ENCODE measurements at regions not wholly inside any gene's neighbourhood (a gene's known extent, or its start where the extent isn't known, plus 50 kb on each side); places are given as distances from the start of the nearest gene placed in this dataset.

DNA sequence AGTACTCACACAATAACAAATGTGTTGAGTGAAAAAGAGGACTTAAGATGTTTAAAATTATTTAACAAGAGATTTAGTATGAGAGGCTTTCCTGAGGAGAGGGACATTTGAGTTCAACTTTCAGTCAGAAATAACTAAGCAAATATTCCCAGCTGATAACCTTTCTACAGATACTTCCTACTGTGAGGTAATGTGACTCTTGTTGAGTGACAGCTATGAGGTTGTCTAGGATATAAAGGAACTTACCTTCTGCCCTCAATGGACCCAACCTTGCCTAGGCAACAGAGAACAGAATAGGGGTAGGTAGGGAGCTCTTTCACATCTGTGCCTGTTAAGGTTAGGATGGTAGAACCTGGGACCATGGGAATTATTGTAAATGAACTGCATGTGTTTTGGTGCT is 54.7 kb downstream of the GLUD2 start:
- intact Hi-C loops (cut with micrococcal nuclease) = no loop called here

DNA sequence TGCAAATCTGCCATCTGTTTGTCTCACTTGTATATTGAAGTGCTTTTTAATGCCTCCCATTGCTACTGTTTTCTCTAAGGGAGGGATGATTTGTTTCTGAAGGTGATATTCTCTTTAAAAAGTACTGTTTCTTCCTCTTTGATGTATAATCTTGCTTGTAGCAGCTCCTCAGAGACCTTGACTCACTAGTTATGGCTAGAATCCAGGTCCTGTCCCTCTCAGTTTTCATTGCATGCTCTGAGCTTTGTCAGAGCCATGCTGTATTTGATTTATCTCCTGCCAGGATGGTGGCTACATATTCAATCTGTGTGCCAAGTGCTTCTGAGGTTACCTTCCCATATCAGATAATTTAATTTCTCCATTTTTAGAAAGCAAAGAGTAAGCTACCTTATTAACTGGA is 56.0 kb downstream of the GLUD2 start:
- intact Hi-C loops (cut with micrococcal nuclease) = no loop called here

DNA sequence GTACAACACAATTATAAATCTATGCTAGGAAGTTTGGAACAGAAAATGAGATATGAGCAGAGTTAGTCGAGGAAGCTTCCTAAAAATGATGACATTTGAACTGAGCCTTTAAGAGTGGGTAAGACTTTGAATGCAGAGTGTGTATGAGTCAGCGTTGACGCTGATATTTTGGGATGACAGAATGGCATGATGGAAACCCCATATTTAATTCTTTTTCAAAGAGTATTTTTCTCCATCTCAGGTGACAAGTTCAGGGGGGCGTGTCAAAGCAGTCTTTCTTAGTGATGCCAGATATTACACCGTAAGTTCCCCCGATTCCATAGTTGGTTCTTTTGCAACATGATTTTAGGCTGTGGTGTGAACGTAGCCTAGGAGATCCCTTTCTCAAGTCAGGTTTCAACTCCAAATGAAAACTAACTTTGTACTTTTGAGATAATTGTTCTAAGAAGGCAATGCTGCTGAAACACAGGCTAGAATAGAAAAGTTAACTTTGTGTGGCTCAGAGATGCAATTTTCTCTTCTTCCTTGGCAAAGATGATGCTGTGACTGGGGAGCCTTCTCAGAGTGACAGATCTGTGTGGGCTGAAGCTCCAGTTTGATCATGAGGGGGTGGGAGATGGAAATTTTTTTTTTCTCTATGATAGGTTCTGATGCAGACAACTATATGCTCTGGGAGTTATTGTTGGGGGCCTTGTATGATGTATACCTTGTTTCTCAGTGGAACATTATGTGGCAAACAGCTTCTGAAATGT is 59.2 kb downstream of the GLUD2 start:
- intact Hi-C loops (cut with micrococcal nuclease) = no loop called here

DNA sequence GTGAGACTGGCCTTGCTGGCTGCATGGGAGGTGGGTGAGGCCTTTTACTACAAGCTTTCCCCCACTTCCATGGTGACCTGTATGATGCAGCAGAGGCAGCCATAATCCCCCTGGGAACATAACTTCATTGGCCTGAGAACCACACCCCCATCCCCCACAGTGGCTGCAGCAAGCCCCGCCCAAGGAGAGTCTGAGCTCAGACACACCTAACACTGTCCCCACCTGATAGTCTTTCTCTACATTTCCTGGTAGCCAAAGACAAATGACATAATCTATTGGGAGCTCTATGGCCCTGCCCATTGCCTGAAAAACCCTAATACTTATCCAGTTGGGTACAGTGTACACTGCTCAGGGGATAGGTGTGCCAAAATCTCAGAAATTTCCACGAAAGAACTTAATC is 62.6 kb downstream of the GLUD2 start:
- intact Hi-C loops (cut with micrococcal nuclease) = no loop called here

DNA sequence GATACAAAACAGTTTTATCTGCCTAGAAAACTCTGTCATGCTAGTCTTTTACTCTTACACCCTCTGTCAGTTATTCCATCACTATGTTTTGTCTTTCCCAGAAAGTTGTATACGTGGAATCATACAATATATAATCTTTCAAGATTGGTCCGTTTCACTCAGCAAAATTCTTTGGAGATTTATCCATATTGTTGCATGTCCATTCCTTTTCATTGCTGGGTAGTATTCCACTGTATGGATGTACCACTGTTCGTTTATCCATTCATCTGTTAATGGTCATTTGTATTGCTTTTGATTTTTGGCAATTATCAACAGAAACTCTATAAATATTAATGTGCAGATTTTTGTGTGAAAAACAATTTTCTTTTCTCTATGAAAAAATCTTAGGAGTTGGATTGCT is 63.1 kb downstream of the GLUD2 start:
- intact Hi-C loops (cut with micrococcal nuclease) = no loop called here

DNA sequence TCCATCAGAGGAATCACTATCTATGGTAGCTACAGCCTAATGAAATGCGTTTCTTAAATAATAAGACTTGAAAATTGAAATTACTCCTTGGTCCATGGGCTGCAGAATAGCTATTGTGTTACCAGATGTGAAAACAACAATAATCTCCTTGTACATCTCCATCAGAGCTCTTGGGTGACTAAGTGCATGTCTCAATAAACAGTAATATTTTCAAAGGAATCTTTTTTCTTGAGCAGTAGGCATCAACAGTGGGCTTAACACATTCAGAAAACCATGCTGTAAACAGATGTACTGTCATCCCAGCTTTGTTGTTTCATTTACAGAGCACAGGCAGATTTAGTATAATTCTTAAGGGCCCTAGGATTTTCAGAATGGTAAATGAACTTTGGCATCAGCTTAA is 67.3 kb downstream of the GLUD2 start:
- intact Hi-C loops (cut with micrococcal nuclease) = no loop called here

DNA sequence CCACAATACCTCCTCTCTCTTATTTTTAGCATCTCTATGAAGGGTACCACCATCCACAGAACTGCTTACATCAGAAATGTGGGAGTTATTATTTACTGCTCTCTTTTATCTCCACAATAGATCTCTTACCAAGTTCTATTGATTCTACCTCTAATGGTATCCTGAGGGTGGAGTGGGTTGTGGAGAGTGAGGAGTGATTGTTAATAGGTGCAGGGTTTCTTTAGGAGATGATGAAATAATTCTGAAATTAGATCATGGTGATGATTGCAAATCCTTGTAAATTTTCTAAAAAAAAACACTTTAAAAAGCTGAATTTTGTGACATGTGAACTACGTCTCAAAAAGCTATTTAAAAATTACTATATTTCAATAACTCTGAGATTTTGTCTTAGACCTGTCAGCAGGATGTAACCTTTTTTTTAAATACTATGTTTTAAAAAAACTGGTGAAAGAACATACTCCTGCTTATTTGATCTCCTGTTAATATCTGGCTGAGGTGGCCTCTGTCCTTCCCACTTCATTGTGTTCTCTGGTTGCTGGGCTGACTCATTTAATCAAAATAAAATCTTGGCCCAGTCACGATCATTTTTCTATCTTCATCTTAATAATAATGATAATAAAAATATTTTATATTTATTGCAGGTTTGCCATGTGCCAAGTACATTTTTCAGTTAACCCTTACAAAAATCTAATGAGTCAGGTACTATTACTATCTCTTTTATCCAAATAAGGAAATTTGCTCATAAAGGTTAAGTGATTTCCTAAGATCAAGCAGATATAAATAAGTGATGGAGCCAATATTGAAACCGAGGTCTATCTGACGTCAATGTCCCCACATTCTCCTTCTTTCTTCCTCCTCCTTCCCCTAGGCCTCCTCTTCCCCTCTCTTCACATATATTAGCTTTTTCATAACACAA is 73.5 kb downstream of the GLUD2 start:
- intact Hi-C loops (cut with micrococcal nuclease) = no loop called here

DNA sequence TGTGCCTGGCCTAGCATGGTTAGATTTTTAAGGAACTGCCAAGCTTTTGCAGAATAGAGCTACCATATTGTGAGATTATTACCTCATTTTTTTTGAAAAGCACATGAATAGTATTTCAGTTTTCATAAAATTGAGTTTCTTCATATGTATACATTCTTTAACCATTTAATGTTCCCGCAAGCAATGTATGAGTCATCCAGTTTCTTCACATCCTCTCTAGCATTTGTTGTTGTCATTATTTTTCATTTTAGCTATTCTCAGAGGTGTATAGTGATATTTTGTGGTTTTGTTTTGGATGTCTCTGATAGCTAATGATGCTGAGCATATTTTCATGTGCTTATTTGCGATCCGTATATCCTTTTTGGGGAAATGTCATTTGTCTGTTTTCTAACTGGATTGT is 74.9 kb downstream of the GLUD2 start:
- intact Hi-C loops (cut with micrococcal nuclease) = no loop called here

DNA sequence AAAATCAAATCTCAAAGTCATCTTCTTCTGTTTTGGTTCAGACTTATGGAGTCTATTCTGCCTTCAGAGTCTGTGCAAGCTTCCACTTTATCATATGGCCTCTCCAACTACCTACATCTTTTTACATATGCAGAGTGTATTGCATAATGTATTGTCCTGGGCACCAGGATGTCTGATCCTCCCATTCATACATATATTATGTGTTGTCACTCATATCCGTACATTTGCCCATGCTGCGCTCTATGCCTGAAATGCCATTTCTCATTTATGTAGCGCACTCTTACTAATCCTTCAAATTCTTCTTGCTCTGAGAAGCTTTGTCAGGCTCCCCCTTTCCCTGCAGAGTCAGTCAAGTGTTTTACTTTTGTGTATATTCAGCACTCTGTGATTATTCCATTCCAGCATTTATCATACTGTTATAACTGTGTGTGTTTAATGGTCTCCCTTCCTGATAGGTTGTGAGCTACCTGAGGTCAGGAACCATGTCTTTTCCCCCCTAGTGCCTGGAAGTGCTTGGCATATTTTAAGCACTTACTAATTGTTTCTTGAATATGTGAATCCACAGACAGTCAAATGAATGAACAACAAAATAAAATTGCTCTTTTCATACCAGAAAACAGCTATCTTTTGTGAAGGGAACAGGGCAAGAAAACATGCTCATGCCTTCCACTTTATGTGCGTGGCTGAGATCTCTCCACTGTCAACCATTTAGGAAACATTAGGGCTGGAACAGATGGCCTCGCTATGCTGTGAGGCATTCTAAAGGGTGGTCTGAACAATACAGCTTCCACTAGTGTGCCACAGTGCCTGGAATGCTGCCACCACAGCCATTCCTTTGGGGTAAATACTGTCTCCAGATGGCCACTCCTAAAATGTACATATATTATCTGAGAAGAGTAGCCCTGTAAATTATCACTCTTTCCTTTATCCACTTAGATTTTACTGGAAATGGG is 81.8 kb downstream of the GLUD2 start:
- intact Hi-C loops (cut with micrococcal nuclease) = no loop called here

DNA sequence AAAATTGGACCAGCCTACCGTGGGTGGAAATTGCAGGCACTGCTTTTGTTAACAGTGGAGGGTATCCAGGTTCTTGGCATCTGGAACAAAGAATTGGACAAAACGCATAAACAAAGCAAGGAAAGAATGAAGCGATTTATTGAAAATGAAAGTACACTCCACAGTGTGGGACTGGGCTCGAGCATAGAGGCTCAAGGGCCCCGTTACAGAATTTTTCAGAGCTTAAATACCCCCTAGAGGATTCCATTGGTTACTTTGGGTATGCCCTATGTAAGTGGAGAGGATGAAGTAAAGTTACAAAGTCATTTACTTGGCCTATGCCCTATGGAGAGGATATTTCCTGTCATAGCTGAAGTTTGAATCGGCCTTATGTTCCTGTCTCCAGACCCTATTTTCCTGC is 85.3 kb downstream of the GLUD2 start:
- intact Hi-C loops (cut with micrococcal nuclease) = no loop called here

DNA sequence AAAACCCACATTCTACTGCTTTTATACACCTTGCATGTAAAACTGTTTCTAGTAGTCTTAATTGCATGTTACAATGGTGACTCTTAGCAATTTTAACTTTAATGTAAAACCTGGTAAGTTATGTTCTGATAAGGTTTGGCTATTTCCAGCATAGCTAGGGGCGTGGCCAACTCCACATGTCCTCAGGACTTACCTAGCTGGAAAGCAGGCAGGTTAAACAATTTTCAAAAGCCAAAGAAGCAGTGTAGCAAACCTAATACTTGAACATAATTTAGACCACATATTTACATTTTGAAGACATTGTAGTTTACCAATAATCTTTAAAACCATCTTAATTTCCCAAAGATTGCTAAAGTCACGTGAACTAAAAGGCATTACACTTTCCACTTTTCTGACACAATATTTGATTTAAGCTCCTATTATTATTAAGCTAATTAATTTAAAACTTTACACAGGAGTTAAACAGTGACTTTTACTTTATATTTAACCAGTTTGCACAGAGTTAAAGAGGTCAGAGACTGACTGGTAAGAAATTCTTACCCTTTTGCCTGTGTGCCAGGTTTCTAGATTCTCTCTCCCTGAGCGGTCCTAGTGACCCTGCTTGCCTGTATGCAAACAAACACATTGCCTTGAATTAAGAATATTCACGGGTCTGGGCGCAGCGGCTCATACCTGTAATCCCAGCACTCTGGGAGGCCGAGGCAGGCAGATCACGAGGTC is 88.2 kb downstream of the GLUD2 start:
- intact Hi-C loops (cut with micrococcal nuclease) = no loop called here

DNA sequence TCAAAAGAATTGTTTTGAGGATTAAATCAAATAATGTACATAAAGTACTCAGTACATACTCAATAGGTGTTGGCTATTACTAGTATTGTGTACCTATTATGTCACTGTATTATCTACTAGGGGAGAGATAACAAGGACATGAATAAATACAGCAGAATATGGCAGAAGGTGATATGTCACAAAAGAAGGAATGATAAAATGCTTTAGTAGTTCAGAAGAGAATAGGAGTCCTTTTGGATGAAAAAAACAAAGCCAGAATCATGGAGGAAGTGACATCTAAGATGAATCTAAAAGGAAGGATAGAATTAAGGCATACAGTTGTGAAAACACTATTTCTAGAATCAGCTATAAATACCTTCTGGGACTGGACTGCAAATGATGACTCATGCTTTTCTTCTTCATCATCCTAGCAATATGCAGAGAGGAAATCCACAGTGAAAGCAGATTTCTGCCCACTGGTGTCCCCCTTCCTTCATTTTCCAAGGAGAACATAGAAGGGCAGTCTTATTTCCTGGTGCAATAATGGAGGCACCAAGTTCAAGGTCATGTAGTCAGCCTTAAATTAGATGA is 98.7 kb downstream of the GLUD2 start:
- intact Hi-C loops (cut with micrococcal nuclease) = no loop called here

DNA sequence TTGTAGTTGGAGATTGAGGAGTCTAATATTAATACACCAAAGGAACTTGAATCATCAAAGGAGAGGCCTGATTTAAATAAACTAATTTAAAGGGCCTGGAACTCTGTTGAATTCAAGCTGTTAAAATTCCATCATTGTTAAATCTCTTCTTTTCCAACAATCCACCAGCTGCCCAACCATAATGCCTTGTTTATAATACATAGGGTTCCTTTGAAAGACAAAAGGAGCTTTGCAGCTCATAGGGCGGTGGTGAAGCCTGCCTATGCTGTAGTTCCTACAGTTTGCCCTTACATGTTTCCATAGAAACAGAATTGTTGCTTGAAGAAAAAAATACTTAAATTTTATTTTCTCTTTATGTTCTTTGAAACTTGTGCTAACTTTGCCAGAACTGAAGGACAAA is 102.8 kb downstream of the GLUD2 start:
- intact Hi-C loops (cut with micrococcal nuclease) = no loop called here

DNA sequence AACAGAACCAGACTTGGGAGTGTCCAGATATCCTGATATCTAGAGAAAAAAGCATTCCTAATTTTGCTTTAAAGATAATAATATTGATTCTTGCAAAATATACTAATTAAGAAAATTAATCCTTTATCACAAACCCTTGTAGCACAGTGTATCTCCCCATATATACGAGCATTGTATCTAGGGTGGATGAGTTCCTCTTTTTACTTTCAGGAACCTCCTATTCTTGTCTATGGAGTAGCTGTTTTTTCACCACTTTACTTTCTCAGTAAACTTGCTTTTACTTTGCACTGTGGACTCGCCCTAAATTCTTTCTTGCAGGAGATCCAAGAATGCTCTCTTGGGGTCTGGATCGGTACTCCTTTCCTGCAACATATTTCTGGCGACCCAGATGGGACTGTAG is 103.9 kb downstream of the GLUD2 start:
- intact Hi-C loops (cut with micrococcal nuclease) = no loop called here

DNA sequence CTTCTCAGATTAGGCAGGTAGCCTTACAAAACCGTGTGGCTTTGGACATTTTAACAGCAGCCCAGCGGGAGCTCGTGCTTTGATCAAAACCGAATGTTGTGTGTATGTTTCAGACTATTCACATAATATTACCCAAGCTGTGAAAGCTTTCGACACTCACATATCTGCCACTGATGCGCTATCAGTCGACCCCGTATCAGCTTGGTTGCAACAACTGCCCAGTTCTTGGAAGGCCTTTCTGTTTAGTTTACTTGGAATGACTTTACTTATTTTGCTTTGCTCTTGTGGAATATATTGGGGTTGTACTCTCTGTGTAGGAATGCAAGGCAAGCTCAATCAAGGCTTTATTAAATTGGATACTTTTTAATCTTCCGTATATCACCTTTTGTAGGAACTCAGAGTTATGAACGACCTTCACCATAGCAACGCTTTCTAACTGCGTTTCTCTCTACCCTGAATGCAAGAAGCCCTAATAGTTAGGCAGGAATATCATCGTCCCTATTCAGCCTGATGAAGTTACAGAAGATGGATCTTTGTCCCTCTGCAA is 107.5 kb downstream of the GLUD2 start:
- intact Hi-C loops (cut with micrococcal nuclease) = no loop called here

DNA sequence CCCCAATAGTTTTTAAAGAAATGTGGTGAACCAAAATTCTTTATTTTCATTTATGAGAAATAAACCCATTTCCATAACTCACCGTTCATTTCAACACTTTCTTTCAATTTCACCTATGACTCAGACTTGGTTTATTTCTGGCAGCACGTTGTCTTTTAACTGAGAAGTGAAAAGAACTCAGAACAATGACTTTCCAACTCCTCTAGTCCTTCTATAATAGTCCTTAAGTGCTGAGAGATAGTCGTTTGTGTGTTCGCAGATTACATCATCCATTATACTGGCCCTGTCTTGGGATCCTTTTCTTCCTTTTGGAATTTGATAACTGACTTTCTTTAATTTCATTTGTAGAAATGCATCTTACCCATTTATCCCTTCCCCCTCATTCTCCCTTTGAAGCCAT is 113.6 kb downstream of the GLUD2 start:
- intact Hi-C loops (cut with micrococcal nuclease) = loop anchor here (2.0 to 5.0 kb wide), 2 partner anchors 148 to 364 kb away; no protein-coding TSS in a partner anchor

DNA sequence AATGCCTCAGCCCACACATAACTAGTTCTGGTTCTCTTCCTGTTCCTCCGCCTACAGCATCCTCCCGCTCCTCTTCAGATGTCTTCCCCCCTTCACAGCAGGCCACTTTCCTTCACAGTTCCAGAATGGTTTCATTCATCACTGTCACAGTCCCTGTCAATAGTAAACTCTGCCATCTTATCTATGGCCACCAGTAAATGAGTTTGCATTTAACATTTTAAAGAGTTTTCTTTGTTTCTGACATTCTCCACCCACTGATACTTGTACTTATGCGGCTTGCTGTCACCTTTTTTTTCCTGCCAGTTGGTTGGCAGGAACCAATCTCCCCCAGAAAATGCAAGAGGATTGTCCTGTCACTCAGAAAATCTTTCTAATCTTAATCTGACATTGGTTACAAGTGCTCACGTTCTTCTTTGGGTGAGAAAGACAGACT is 114.1 kb downstream of the GLUD2 start:
- intact Hi-C loops (cut with micrococcal nuclease) = loop anchor here (2.0 to 5.0 kb wide), 2 partner anchors 147 to 364 kb away; no protein-coding TSS in a partner anchor

DNA sequence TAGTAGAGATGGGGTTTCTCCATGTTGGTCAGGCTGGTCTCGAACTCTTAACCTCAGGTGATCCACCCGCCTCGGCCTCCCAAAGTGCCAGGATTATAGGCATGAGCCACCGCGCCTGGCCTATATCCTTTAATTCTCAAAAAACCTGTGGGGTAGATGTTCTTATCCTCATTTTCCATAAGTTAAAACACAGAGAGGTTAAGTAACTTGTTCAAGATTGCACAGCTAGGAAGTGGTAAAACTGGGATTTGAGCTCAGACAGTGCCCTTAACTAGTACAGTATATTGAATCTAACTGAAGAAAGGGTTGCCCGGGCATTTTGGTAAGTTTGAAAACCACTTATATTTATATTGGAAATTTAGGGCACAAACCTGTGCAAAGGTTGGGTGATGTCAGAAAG is 116.0 kb downstream of the GLUD2 start:
- intact Hi-C loops (cut with micrococcal nuclease) = loop anchor here (5.0 kb wide), 1 partner anchor 366 kb away; no protein-coding TSS in a partner anchor

DNA sequence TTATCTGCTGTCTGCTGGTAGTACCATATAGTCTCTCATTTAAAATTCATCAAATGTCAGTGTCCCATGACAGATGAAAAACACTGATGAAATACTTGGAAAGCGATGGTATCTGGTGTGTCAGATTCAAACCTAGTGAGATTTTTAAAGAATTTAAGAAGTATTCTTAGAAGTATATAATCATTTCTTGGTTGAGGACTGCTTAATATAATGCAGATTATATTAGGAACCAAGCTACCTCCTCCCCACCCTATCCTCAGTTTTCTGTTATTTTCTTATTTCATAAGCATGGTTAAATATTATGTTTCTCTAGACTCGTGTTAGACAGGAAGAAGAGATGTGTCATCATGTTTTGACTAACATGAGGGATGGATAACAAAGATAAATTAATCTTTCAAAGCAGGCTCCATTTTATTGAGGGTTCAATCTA is 118.5 kb downstream of the GLUD2 start:
- intact Hi-C loops (cut with micrococcal nuclease) = no loop called here

Data from T-helper 1 cell treated with Interleukin-12 subunit alpha and Interleukin-12 subunit beta and Interleukin-4 antibody, amounts not matched to agents 30 ng/mL and 1 ng/mL, for 36 hours (primary cell).